Limb (tissue), 2 donors: ENCODE measurements at regions not wholly inside any gene's neighbourhood (a gene's known extent, or its start where the extent isn't known, plus 50 kb on each side); places are given as distances from the start of the nearest gene placed in this dataset.

Source experiments
- DNase-seq, 2 donors: peaks; one replicate each; pipeline ENCODE4 v3.0.0-alpha.2; 2016; ENCODE audit errors: extremely low spot score in 2 of 2

- no peak for DNase-seq
Measured at GRCh38 chr5:122719991-122720746, 54.7 kb upstream of the SNX2 start.

GRCh38 chr5:122721127-122721526 lies 53.8 kb upstream of the SNX2 start:
- DNase-seq, result no peak

GRCh38 chr5:122722341-122722740 lies 52.5 kb upstream of the SNX2 start:
- no peak for DNase-seq

- DNase-seq, result peak in 1 of 2 donors; percentile 56
Measured at GRCh38 chr5:122723606-122724352, 51.1 kb upstream of the SNX2 start.
